DMS53 treated with DMSO at 0.1 percent for 48 hours (cell line): ENCODE measurements at regions not wholly inside any gene's neighbourhood (a gene's known extent, or its start where the extent isn't known, plus 50 kb on each side); places are given as distances from the start of the nearest gene placed in this dataset.

Experiments
- DNase-seq: peaks from one replicate; lab custom pipeline; 2025; ENCODE audit not compliant: unreplicated experiment; lab: John Stamatoyannopoulos, UW

- no peak for DNase-seq
These were observed 159.3 kb upstream of the TLE3 start for GRCh38 chr15:70257047-70257446.

- no peak for DNase-seq
These were observed 156.7 kb upstream of the TLE3 start for GRCh38 chr15:70254311-70254869.

- DNase-seq: no peak
These were observed 155.9 kb upstream of the TLE3 start for GRCh38 chr15:70253461-70254156.

GRCh38 chr15:70252951-70253320, 155.2 kb upstream of the TLE3 start:
- DNase-seq: no peak

GRCh38 chr15:70252056-70252950, 154.6 kb upstream of the TLE3 start:
- DNase-seq: no peak

- DNase-seq: peak; percentile 46
These were observed 153.7 kb upstream of the TLE3 start for GRCh38 chr15:70251246-70251990.

GRCh38 chr15:70250208-70251201, 152.8 kb upstream of the TLE3 start:
- no peak for DNase-seq

GRCh38 chr15:70249616-70250015, 151.9 kb upstream of the TLE3 start:
- no peak for DNase-seq

- DNase-seq: no peak
These were observed 150.7 kb upstream of the TLE3 start for GRCh38 chr15:70248116-70249025.

GRCh38 chr15:70247281-70247680, 149.6 kb upstream of the TLE3 start:
- DNase-seq: no peak

- DNase-seq: no peak
These were observed 149.0 kb upstream of the TLE3 start for GRCh38 chr15:70246623-70247220.

GRCh38 chr15:70245932-70246622, 148.4 kb upstream of the TLE3 start:
- no peak for DNase-seq

- DNase-seq: no peak
These were observed 147.3 kb upstream of the TLE3 start for GRCh38 chr15:70244978-70245542.

GRCh38 chr15:70243686-70244540, 146.2 kb upstream of the TLE3 start:
- DNase-seq: no peak

- no peak for DNase-seq
These were observed 145.4 kb upstream of the TLE3 start for GRCh38 chr15:70242951-70243685.
